Keratinocyte (primary cell): ENCODE measurements at regions not wholly inside any gene's neighbourhood (a gene's known extent, or its start where the extent isn't known, plus 50 kb on each side); places are given as distances from the start of the nearest gene placed in this dataset.

ENCODE experiments used
- EZH2 ChIP-seq: IDR thresholded peaks from one replicate; pipeline ENCODE4 v1.6.1; 2012; ENCODE audit warnings: inconsistent platforms, mild to moderate bottlenecking, low read length, moderate library complexity
- TF ChIP-seq, protein P1 (sequence below), 3 experiments: IDR thresholded peaks in 1 of 3; conservative IDR thresholded peaks in 1 of 3; optimal IDR thresholded peaks in 1 of 3; 2 replicates in 2 of 3; 3 replicates in 1 of 3; pipeline versions ENCODE3 to v1.5.1; 2011; ENCODE audit warnings: low read length in 3 of 3, mild to moderate bottlenecking in 3 of 3, moderate library complexity in 2 of 3, control low read depth in 1 of 3, inconsistent platforms in 1 of 3; ENCODE audit not compliant: insufficient read depth in 2 of 3; ENCODE audit errors: extremely low read depth in 1 of 3

DNA sequence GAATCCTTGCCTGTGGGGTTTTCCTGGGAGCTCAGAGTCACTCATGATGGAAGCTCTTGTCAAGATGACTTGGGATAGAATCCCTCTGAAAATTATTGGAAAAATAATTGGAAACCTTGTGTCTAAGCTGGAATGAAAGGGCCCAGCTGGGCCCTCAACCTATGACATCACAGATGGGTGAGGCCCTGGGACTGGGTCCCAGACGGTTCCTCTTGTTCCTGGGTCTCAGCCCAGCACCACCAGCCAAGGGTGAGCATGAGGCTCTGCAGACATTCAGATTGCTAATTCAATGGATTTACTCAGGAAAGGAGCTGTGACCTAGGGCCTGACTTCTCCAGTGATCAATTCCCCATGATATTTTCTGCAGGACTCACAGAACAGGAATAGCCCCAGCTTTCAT, 188.3 kb upstream of the MYT1L start:
- TF ChIP-seq, protein P1, sequence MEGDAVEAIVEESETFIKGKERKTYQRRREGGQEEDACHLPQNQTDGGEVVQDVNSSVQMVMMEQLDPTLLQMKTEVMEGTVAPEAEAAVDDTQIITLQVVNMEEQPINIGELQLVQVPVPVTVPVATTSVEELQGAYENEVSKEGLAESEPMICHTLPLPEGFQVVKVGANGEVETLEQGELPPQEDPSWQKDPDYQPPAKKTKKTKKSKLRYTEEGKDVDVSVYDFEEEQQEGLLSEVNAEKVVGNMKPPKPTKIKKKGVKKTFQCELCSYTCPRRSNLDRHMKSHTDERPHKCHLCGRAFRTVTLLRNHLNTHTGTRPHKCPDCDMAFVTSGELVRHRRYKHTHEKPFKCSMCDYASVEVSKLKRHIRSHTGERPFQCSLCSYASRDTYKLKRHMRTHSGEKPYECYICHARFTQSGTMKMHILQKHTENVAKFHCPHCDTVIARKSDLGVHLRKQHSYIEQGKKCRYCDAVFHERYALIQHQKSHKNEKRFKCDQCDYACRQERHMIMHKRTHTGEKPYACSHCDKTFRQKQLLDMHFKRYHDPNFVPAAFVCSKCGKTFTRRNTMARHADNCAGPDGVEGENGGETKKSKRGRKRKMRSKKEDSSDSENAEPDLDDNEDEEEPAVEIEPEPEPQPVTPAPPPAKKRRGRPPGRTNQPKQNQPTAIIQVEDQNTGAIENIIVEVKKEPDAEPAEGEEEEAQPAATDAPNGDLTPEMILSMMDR (optimal IDR thresholded peaks at IDR 0.05 in 1 of 3, IDR thresholded peaks at IDR 0.05 in 1 of 3, conservative IDR thresholded peaks at IDR 0.05 in 1 of 3; ENCODE audit: extremely low read depth in 1 of 3, insufficient read depth in 2 of 3, low read length in 3 of 3), result no peak
- TF ChIP-seq EZH2, result no peak
